ENCODE measurements at regions not wholly inside any gene's neighbourhood (a gene's known extent, or its start where the extent isn't known, plus 50 kb on each side); places are given as distances from the start of the nearest gene placed in this dataset.
"Not testable (repeated sequence)": the region's sequence is repeated elsewhere in the genome, so short reads cannot be mapped to it uniquely, and the experiment has no call there.

DNA sequence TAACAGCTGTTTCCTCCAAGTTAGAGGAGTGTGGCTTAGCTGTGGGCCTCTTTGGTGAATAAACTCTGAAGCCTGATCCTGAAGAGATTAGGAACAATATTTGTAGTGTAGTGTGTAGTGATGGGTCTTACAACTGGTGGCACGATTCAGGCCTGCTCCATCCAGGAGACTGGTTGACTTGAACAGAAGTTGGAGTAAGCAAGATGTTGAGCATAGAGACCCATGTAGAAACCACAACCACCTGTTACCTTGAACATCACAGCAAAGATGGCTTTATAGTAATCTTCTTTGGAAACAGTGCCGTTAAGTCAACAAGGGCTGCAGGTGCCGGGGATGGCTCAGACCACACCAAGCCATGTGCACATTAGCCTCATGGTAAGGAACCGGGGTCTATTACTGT is 74.2 kb upstream of the RASGRP1 start:
- no peaks in the 10 kb centered on the region for H3K4me1 ChIP-seq (ENCODE audit: control insufficient read depth in 1 of 2, insufficient read depth in 2 of 2, low read length in 2 of 2)
- no peaks in the 10 kb centered on the region for H3K27me3 ChIP-seq (ENCODE audit: control insufficient read depth in 2 of 2, insufficient read depth in 2 of 2, low read length in 2 of 2)
- H3K27ac Mint-ChIP-seq = no peak overlapping the region
- no peak overlapping the region for H3K4me2 ChIP-seq (replicated peaks; ENCODE audit: extremely low read depth, low read length, poor library complexity, severe bottlenecking)
- no peak overlapping the region for H2AFZ ChIP-seq (ENCODE audit: insufficient read depth, low read depth, low read length, poor library complexity, severe bottlenecking)
- no peaks in the 10 kb centered on the region for H3K79me2 ChIP-seq (ENCODE audit: insufficient read depth, low read length)
- no peak for DNase-seq
- H3K9me3 ChIP-seq (replicated peaks in 1 of 2; ENCODE audit: control insufficient read depth in 1 of 2, insufficient read depth in 1 of 2, low read length in 2 of 2) = no peaks in the 10 kb centered on the region
- no peak overlapping the region for H3K4me3 Mint-ChIP-seq
- H3K9ac ChIP-seq (ENCODE audit: insufficient read depth, low read length, poor library complexity, severe bottlenecking) = no peak overlapping the region
- H3K9me3 Mint-ChIP-seq = peaks cover 0 to 3% (median 0%) of the 10 kb centered on the region in 7 donors
- WGBS (ENCODE audit: insufficient coverage) = no CpG with 5 or more reads among the region's 4 CpGs
- H3K27me3 Mint-ChIP-seq (ENCODE audit: low read depth in 3 of 3) = peaks cover 1 to 2% (median 2%) of the 10 kb centered on the region in 3 donors
- H3K27ac ChIP-seq (ENCODE audit: low read depth in 1 of 2, low read length in 2 of 2) = no peak overlapping the region
- H3K36me3 Mint-ChIP-seq = no peaks in the 10 kb centered on the region
- TF ChIP-seq, protein P1, sequence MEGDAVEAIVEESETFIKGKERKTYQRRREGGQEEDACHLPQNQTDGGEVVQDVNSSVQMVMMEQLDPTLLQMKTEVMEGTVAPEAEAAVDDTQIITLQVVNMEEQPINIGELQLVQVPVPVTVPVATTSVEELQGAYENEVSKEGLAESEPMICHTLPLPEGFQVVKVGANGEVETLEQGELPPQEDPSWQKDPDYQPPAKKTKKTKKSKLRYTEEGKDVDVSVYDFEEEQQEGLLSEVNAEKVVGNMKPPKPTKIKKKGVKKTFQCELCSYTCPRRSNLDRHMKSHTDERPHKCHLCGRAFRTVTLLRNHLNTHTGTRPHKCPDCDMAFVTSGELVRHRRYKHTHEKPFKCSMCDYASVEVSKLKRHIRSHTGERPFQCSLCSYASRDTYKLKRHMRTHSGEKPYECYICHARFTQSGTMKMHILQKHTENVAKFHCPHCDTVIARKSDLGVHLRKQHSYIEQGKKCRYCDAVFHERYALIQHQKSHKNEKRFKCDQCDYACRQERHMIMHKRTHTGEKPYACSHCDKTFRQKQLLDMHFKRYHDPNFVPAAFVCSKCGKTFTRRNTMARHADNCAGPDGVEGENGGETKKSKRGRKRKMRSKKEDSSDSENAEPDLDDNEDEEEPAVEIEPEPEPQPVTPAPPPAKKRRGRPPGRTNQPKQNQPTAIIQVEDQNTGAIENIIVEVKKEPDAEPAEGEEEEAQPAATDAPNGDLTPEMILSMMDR (IDR thresholded peaks at IDR 0.05) = no peak
- no peaks in the 10 kb centered on the region for H3K36me3 ChIP-seq (replicated peaks in 1 of 2; ENCODE audit: control insufficient read depth in 1 of 2, insufficient read depth in 2 of 2, low read length in 2 of 2)
- no peak overlapping the region for H3K4me3 ChIP-seq (replicated peaks in 1 of 3; ENCODE audit: low read depth in 2 of 3, low read length in 3 of 3)
- intact Hi-C loops (cut with micrococcal nuclease) = no loop called here
- no peaks in the 10 kb centered on the region for H3K4me1 Mint-ChIP-seq
- no peaks in the 10 kb centered on the region for H4K20me1 ChIP-seq (ENCODE audit: insufficient read depth, low read length)

DNA sequence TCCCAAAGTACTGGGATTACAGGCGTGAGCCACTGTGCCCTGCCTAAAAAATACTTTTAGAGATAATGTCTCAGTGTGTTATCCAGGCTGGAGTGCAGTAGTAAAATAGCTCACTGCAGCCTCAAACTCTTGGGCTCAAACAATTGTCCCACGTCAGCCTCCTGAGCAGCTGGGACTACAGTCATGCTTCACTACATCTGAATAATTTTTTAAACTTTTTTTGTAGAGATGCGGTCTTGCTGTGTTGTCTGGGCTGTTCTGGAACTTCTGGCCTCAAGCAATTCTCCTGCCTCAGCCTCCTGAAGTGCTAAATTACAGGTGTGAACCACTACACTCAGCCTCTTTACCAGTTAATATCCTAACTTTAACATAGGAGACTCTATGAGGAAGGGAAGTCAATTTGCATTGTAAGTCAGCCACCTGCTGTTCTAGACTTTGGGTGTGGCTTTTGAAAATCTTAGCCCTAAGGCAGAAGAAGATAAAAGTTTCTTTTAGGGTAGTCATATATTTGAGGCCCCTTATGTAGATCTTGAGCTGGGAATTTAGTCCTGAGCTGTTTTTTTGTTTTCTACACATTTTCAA is 78.2 kb upstream of the RASGRP1 start:
- H3K9ac ChIP-seq (ENCODE audit: insufficient read depth, low read length, poor library complexity, severe bottlenecking) = no peak overlapping the region
- peaks cover 0 to 3% of the 10 kb centered on the region in 2 donors for H3K9me3 ChIP-seq (replicated peaks in 1 of 2; ENCODE audit: control insufficient read depth in 1 of 2, insufficient read depth in 1 of 2, low read length in 2 of 2)
- no peak overlapping the region for H3K4me2 ChIP-seq (replicated peaks; ENCODE audit: extremely low read depth, low read length, poor library complexity, severe bottlenecking)
- TF ChIP-seq, protein P1 (IDR thresholded peaks at IDR 0.05) = no peak
- no peak overlapping the region for H3K4me3 ChIP-seq (replicated peaks in 1 of 3; ENCODE audit: low read depth in 2 of 3, low read length in 3 of 3)
- Mint-ChIP-seq H3K27ac (no peak overlapping the region), H3K9me3 (peaks cover 0 to 7% (median 3%) of the 10 kb centered on the region in 7 donors), H3K4me1 (no peaks in the 10 kb centered on the region), H3K27me3 (ENCODE audit: low read depth in 3 of 3) (peaks cover 0 to 2% (median 0%) of the 10 kb centered on the region in 3 donors), H3K4me3 (no peak overlapping the region), H3K36me3 (no peaks in the 10 kb centered on the region)
- no peaks in the 10 kb centered on the region for H3K36me3 ChIP-seq (replicated peaks in 1 of 2; ENCODE audit: control insufficient read depth in 1 of 2, insufficient read depth in 2 of 2, low read length in 2 of 2)
- H3K27ac ChIP-seq (ENCODE audit: low read depth in 1 of 2, low read length in 2 of 2) = no peak overlapping the region
- H4K20me1 ChIP-seq (ENCODE audit: insufficient read depth, low read length) = no peaks in the 10 kb centered on the region
- no peaks in the 10 kb centered on the region for H3K79me2 ChIP-seq (ENCODE audit: insufficient read depth, low read length)
- intact Hi-C loops (cut with micrococcal nuclease) = no loop called here
- no CpG with 5 or more reads among the region's 3 CpGs for WGBS (ENCODE audit: insufficient coverage)
- DNase-seq = no peak
- no peaks in the 10 kb centered on the region for H3K27me3 ChIP-seq (ENCODE audit: control insufficient read depth in 2 of 2, insufficient read depth in 2 of 2, low read length in 2 of 2)
- H3K4me1 ChIP-seq (ENCODE audit: control insufficient read depth in 1 of 2, insufficient read depth in 2 of 2, low read length in 2 of 2) = no peaks in the 10 kb centered on the region
- no peak overlapping the region for H2AFZ ChIP-seq (ENCODE audit: insufficient read depth, low read depth, low read length, poor library complexity, severe bottlenecking)

DNA sequence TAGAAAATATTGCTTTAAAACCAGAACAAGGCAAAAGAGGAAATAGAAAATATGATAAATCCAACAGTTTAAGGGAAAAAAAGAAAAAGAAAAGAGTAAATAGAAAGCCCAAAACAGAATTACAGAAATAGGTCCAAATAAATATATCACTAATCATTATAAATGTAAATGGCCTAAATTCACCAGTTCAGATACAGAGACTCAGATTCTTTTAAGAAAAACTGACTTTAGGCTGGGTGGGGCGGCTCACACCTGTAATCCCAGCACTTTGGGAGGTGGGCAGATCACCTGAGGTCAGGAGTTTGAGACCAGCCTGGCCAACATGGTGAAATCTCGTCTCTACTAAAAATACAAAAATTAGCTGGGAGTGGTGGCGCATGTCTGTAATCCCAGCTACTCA is 79.7 kb upstream of the RASGRP1 start:
- H3K27me3 ChIP-seq (ENCODE audit: control insufficient read depth in 2 of 2, insufficient read depth in 2 of 2, low read length in 2 of 2); DNase-seq; H3K4me2 ChIP-seq (replicated peaks; ENCODE audit: extremely low read depth, low read length, poor library complexity, severe bottlenecking); H3K4me1 Mint-ChIP-seq; H3K79me2 ChIP-seq (ENCODE audit: insufficient read depth, low read length); H3K9me3 ChIP-seq (replicated peaks in 1 of 2; ENCODE audit: control insufficient read depth in 1 of 2, insufficient read depth in 1 of 2, low read length in 2 of 2); H3K9me3 Mint-ChIP-seq; H3K27me3 Mint-ChIP-seq (ENCODE audit: low read depth in 3 of 3); H3K36me3 ChIP-seq (replicated peaks in 1 of 2; ENCODE audit: control insufficient read depth in 1 of 2, insufficient read depth in 2 of 2, low read length in 2 of 2); H4K20me1 ChIP-seq (ENCODE audit: insufficient read depth, low read length); intact Hi-C loops (cut with micrococcal nuclease); H3K27ac ChIP-seq (ENCODE audit: low read depth in 1 of 2, low read length in 2 of 2); H3K4me3 Mint-ChIP-seq; H2AFZ ChIP-seq (ENCODE audit: insufficient read depth, low read depth, low read length, poor library complexity, severe bottlenecking); H3K4me3 ChIP-seq (replicated peaks in 1 of 3; ENCODE audit: low read depth in 2 of 3, low read length in 3 of 3); H3K4me1 ChIP-seq (ENCODE audit: control insufficient read depth in 1 of 2, insufficient read depth in 2 of 2, low read length in 2 of 2); H3K36me3 Mint-ChIP-seq; H3K9ac ChIP-seq (ENCODE audit: insufficient read depth, low read length, poor library complexity, severe bottlenecking); H3K27ac Mint-ChIP-seq: not testable (repeated sequence)
- WGBS (ENCODE audit: insufficient coverage) = no CpG with 5 or more reads among the region's 3 CpGs
